Astrocyte (in vitro differentiated cells and primary cell): ENCODE measurements at regions not wholly inside any gene's neighbourhood (a gene's known extent, or its start where the extent isn't known, plus 50 kb on each side); places are given as distances from the start of the nearest gene placed in this dataset.
A peak's percentile ranks its signal among the peaks of the same experiment; 100 is the strongest.

ENCODE experiments used
- DNase-seq: peaks from one replicate; pipeline ENCODE4 v3.0.0-alpha.2; 2010; ENCODE audit warnings: low read depth
- FAIRE-seq: peaks from 2 replicates; lab custom pipeline; 2011; peaks lifted over from hg19 to GRCh38; lab: Jason Lieb, UNC
- H2AFZ ChIP-seq: 2 replicates; pipeline ENCODE4 v1.6.0; 2012; ENCODE audit warnings: low read depth, low read length, inconsistent platforms
- H3K27ac ChIP-seq: 2 replicates; pipeline ENCODE4 v1.5.1; 2011; ENCODE audit warnings: low read depth, low read length, inconsistent platforms
- H3K27me3 ChIP-seq: 2 replicates; pipeline ENCODE4 v1.6.0; 2011; ENCODE audit warnings: low read length, inconsistent platforms; ENCODE audit not compliant: insufficient read depth
- H3K36me3 ChIP-seq: 2 replicates; pipeline ENCODE4 v1.5.1; 2011; ENCODE audit warnings: low read length, inconsistent platforms; ENCODE audit not compliant: insufficient read depth
- H3K4me1 ChIP-seq: 2 replicates; pipeline ENCODE4 v1.5.1; 2011; ENCODE audit warnings: low read length, inconsistent platforms; ENCODE audit not compliant: insufficient read depth
- H3K4me2 ChIP-seq: 2 replicates; pipeline ENCODE4 v1.6.0; 2012; ENCODE audit warnings: low read length, inconsistent platforms
- H3K4me3 ChIP-seq: 2 replicates; pipeline ENCODE4 v1.5.1; 2011; ENCODE audit warnings: low read depth, mild to moderate bottlenecking, low read length, inconsistent platforms; ENCODE audit not compliant: insufficient read depth
- H3K79me2 ChIP-seq: 2 replicates; pipeline ENCODE4 v1.6.0; 2012; ENCODE audit warnings: mild to moderate bottlenecking, low read length, inconsistent platforms; ENCODE audit not compliant: insufficient read depth
- H3K9ac ChIP-seq: 2 replicates; pipeline ENCODE4 v1.6.0; 2012; ENCODE audit warnings: mild to moderate bottlenecking, low read length, inconsistent platforms
- H3K9me3 ChIP-seq: 2 replicates; pipeline ENCODE4 v1.5.1; 2012; ENCODE audit warnings: low read depth, mild to moderate bottlenecking, low read length, inconsistent platforms; ENCODE audit not compliant: insufficient read depth
- H4K20me1 ChIP-seq: 2 replicates; pipeline ENCODE4 v1.6.0; 2012; ENCODE audit warnings: low read length, inconsistent platforms; ENCODE audit not compliant: insufficient read depth
- H3K27ac Mint-ChIP-seq: one replicate; pipeline ENCODE4 v1.8.0; 2021; ENCODE audit warnings: mild to moderate bottlenecking, mixed read lengths; ENCODE audit not compliant: unreplicated experiment
- H3K27me3 Mint-ChIP-seq: one replicate; pipeline ENCODE4 v1.8.0; 2021; ENCODE audit warnings: low read depth, mixed read lengths; ENCODE audit not compliant: unreplicated experiment
- H3K36me3 Mint-ChIP-seq: one replicate; pipeline ENCODE4 v1.8.0; 2021; ENCODE audit warnings: low read depth, mixed read lengths; ENCODE audit not compliant: unreplicated experiment
- H3K4me1 Mint-ChIP-seq: one replicate; pipeline ENCODE4 v1.8.0; 2021; ENCODE audit warnings: low read depth, mixed read lengths; ENCODE audit not compliant: unreplicated experiment
- H3K4me3 Mint-ChIP-seq: one replicate; pipeline ENCODE4 v1.8.0; 2021; ENCODE audit warnings: mild to moderate bottlenecking, moderate library complexity, mixed read lengths; ENCODE audit not compliant: unreplicated experiment
- H3K9me3 Mint-ChIP-seq: one replicate; pipeline ENCODE4 v1.8.0; 2021; ENCODE audit warnings: mild to moderate bottlenecking, mixed read lengths; ENCODE audit not compliant: unreplicated experiment
- EZH2 ChIP-seq: IDR thresholded peaks from 2 replicates; pipeline ENCODE4 v1.6.1; 2012; ENCODE audit warnings: mild to moderate bottlenecking, low read length, inconsistent platforms; ENCODE audit not compliant: insufficient read depth
- microRNA-seq: library from miRNA; unstranded; fragments of <30 nt; microRNA quantifications from one replicate; pipeline ENCODE4 v1.2.0, GENCODE V29; 2020
- TF ChIP-seq, protein P1 (sequence below): IDR thresholded peaks from 2 replicates; pipeline ENCODE4 v1.5.1; 2011; ENCODE audit warnings: low read depth, mild to moderate bottlenecking, inconsistent platforms, low read length, moderate library complexity; ENCODE audit not compliant: insufficient read depth

DNA sequence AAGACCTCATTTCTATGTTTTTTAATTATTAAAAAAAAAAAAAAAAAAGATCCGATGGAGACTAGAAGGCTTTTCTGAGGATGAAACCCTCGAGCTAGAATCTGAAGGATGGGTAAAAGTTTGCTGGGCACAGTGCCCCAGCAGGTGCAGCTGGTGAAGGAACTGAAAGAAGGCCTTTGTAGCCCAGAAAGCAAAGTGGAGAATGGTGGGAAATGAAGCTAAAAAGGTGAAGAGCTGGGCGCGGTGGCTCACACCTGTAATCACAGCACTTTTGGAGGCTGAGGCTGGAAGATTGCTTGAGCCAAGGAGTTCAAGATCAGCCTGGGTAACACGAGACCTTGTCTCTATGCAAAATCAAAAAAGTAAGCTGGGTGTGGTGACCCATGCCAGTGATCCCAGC, 50.3 kb upstream of the SEC14L1 start:
- peaks cover 4% of the 10 kb centered on the region for H3K27me3 Mint-ChIP-seq

More for the DNA sequence above, 50.3 kb upstream of the SEC14L1 start:
- Histone ChIP-seq H3K27me3 (no peaks in the 10 kb centered on the region), H4K20me1 (peaks cover 5% of the 10 kb centered on the region), H3K27ac (no peak overlapping the region), H2AFZ (no peak overlapping the region), H3K9ac (no peak overlapping the region), H3K4me1 (peaks cover 17% of the 10 kb centered on the region), H3K36me3 (peaks cover 21% of the 10 kb centered on the region), H3K4me3 (no peak overlapping the region), H3K4me2 (no peak overlapping the region), H3K79me2 (peaks cover 37% of the 10 kb centered on the region), H3K9me3 (no peaks in the 10 kb centered on the region)
- Mint-ChIP-seq H3K4me1 (peaks cover 12% of the 10 kb centered on the region), H3K36me3 (peaks cover 13% of the 10 kb centered on the region), H3K4me3 (peak overlapping the region; percentile 95), H3K9me3 (no peaks in the 10 kb centered on the region), H3K27ac (peak overlapping the region; percentile 53)
- no peak for DNase-seq
- no peak for FAIRE-seq
- TF ChIP-seq EZH2, result no peak
- TF ChIP-seq, protein P1, sequence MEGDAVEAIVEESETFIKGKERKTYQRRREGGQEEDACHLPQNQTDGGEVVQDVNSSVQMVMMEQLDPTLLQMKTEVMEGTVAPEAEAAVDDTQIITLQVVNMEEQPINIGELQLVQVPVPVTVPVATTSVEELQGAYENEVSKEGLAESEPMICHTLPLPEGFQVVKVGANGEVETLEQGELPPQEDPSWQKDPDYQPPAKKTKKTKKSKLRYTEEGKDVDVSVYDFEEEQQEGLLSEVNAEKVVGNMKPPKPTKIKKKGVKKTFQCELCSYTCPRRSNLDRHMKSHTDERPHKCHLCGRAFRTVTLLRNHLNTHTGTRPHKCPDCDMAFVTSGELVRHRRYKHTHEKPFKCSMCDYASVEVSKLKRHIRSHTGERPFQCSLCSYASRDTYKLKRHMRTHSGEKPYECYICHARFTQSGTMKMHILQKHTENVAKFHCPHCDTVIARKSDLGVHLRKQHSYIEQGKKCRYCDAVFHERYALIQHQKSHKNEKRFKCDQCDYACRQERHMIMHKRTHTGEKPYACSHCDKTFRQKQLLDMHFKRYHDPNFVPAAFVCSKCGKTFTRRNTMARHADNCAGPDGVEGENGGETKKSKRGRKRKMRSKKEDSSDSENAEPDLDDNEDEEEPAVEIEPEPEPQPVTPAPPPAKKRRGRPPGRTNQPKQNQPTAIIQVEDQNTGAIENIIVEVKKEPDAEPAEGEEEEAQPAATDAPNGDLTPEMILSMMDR, result no peak

Small RNA genes lying in the stretch of these regions (microRNA-seq; reads per million reads assigned to microRNA genes)
- gene MIR6516, result 40.2 reads per million, percentile 55 among the genes with 10 or more reads in this experiment
